ENCODE measurements at regions not wholly inside any gene's neighbourhood (a gene's known extent, or its start where the extent isn't known, plus 50 kb on each side); places are given as distances from the start of the nearest gene placed in this dataset.

DNA sequence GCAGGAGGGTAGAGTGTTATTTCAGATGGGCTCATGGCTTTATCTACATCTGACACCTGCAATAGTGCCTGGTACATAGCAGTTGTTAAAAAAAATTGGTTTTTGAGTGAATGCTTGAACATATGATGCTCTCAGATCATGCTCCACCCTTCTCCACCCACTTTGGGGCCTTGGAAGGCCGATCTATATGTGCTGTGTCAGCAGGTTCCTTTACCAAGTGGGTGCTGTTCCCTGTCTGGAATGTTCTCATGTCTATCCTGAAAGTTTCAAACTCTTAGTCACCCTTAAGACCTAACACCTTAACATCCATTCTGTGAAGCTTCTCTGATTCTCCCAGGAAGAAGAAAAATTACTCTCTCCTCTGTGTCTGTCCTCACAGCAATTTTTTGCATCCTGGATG, 556.3 kb upstream of the TBX3 start:
- TF ChIP-seq SP1 (IDR thresholded peaks at IDR 0.05): no peak
- no peak for TF ChIP-seq SUZ12 (IDR thresholded peaks at IDR 0.05)
- TF ChIP-seq FOXM1 (IDR thresholded peaks at IDR 0.05; ENCODE audit: borderline replicate concordance): no peak
- TF ChIP-seq TARDBP (IDR thresholded peaks at IDR 0.05): no peak
- TF ChIP-seq FOXK2 (IDR thresholded peaks at IDR 0.05): no peak
- TF ChIP-seq FOXA1 (IDR thresholded peaks at IDR 0.05): no peak
- no peak for TF ChIP-seq HDGF (IDR thresholded peaks at IDR 0.05; ENCODE audit: borderline replicate concordance)
- no peak for TF ChIP-seq ELF4 (IDR thresholded peaks at IDR 0.05)
- TF ChIP-seq BHLHE40 (IDR thresholded peaks at IDR 0.05; ENCODE audit: borderline replicate concordance): no peak
- no peak for TF ChIP-seq ARNT (IDR thresholded peaks at IDR 0.05)
- TF ChIP-seq, protein P1, sequence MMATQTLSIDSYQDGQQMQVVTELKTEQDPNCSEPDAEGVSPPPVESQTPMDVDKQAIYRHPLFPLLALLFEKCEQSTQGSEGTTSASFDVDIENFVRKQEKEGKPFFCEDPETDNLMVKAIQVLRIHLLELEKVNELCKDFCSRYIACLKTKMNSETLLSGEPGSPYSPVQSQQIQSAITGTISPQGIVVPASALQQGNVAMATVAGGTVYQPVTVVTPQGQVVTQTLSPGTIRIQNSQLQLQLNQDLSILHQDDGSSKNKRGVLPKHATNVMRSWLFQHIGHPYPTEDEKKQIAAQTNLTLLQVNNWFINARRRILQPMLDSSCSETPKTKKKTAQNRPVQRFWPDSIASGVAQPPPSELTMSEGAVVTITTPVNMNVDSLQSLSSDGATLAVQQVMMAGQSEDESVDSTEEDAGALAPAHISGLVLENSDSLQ (IDR thresholded peaks at IDR 0.05): no peak
- no peak for TF ChIP-seq CTBP1 (IDR thresholded peaks at IDR 0.05; ENCODE audit: borderline replicate concordance)
